ENCODE measurements at regions not wholly inside any gene's neighbourhood (a gene's known extent, or its start where the extent isn't known, plus 50 kb on each side); places are given as distances from the start of the nearest gene placed in this dataset.
A peak's percentile ranks its signal among the peaks of the same experiment; 100 is the strongest.

DNA sequence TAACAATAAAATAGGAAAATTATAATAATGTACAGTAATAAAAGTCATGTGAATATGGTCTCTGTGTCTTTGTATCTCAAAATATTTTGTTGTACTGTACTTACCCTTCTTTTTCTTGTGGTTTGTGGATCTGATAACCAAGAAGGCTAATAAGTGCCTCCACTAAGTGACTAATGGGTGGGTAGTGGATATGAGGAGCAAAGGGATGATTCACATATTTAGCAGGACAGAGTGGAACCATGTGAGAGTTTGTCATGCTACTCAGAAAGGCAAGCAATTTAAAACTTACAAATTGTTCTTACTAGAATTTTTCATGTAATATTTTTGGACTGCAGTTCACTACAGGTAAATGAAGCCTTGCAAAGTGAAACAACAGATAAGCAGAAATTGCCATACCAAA, 1241.2 kb upstream of the CDH2 start:
- H3K4me3 ChIP-seq (ENCODE audit: control insufficient read depth, low read depth, low read length), result no peak overlapping the region
- TF ChIP-seq, protein P1, sequence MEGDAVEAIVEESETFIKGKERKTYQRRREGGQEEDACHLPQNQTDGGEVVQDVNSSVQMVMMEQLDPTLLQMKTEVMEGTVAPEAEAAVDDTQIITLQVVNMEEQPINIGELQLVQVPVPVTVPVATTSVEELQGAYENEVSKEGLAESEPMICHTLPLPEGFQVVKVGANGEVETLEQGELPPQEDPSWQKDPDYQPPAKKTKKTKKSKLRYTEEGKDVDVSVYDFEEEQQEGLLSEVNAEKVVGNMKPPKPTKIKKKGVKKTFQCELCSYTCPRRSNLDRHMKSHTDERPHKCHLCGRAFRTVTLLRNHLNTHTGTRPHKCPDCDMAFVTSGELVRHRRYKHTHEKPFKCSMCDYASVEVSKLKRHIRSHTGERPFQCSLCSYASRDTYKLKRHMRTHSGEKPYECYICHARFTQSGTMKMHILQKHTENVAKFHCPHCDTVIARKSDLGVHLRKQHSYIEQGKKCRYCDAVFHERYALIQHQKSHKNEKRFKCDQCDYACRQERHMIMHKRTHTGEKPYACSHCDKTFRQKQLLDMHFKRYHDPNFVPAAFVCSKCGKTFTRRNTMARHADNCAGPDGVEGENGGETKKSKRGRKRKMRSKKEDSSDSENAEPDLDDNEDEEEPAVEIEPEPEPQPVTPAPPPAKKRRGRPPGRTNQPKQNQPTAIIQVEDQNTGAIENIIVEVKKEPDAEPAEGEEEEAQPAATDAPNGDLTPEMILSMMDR (IDR thresholded peaks at IDR 0.05; ENCODE audit: control insufficient read depth, insufficient read depth, low read depth, low read length, missing control alignments), result no peak
- peak; percentile 4 for DNase-seq (ENCODE audit: low read depth)

DNA sequence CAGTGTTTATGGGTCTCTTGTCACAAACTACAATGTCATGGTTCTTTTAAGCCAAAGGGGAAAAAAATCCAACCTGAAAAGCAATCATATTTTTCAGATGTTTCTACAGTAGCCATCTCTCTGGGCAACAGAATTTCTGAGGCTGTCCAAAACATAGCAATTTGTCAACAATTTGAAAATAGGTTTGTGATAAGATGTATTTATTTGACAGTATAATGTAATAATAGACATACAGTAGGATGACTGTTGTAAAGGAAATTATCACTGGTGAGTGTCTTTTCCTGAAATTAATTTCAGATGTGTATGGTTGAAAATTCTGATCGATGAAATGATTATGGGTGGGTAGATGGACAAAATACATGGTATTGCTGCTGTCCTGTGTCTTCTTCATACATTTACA, 1230.1 kb upstream of the CDH2 start:
- DNase-seq (ENCODE audit: low read depth), result no peak
- no peak overlapping the region for H3K4me3 ChIP-seq (ENCODE audit: control insufficient read depth, low read depth, low read length)
- TF ChIP-seq, protein P1 (IDR thresholded peaks at IDR 0.05; ENCODE audit: control insufficient read depth, insufficient read depth, low read depth, low read length, missing control alignments), result no peak

DNA sequence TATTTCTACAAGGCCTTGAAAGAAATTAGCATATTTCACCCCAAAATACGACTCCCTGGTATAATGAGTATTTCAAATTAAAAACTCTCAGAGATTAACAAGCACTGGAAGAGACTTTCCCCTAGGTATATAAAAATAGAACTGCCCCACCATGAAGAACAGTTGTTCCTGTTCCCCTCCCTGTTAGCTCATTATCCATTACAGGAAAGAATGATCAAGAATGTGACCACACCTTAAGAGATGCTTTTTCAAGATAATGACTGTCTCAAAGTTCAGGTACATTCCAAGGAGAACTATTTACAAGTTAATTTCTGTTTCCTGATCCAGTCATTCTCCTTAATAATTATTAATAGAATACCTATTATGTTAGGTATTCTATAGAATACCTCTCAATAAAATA, 1220.6 kb upstream of the CDH2 start:
- no peak for DNase-seq (ENCODE audit: low read depth)
- TF ChIP-seq, protein P1 (IDR thresholded peaks at IDR 0.05; ENCODE audit: control insufficient read depth, insufficient read depth, low read depth, low read length, missing control alignments), result no peak
- H3K4me3 ChIP-seq (ENCODE audit: control insufficient read depth, low read depth, low read length), result no peak overlapping the region

DNA sequence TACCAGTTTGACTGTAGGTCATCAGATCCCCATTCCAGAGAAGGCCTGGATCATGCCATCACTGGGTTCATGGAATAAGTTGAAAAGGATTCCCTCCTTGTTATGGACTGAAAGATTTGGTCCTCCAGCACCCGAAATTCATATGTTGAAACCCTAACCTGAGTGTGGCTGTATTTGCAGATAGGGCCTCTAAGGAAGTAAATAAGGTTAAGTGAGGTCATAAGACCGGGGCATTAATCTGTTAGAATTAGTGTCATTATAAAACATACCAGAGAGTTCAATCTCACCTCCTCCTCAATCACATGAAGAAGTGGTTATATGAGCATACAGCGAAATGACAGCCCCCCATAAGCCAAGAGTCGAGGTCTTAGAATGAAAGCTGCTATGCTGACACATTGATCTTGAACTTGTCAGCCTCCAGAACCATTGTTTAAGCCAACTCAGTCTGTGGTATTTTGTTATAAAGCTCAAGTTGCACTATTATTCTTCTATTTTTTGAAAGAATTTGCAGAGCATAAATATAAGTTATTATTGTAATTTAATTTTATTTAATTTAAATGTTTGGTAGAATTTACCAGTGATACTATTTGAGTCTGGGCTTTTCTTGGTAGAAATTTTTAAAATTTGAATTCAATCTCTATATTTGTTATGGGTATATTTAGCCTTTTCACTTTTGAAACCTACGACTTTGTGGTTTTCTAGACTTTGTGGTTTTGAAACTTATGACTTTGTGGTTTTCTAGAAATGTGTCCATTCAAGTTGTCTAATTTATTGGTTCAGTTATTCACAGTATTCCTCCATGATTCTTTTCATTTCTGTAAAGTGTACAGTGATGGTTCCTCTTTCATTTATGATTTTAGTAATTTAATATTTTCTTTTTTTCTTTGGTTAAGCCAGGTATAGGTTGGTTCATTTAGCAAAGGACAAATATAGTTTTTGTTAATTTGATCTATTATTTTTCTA, 1206.7 kb upstream of the CDH2 start:
- no peak for DNase-seq (ENCODE audit: low read depth)
- TF ChIP-seq, protein P1 (IDR thresholded peaks at IDR 0.05; ENCODE audit: control insufficient read depth, insufficient read depth, low read depth, low read length, missing control alignments), result no peak
- no peak overlapping the region for H3K4me3 ChIP-seq (ENCODE audit: control insufficient read depth, low read depth, low read length)

DNA sequence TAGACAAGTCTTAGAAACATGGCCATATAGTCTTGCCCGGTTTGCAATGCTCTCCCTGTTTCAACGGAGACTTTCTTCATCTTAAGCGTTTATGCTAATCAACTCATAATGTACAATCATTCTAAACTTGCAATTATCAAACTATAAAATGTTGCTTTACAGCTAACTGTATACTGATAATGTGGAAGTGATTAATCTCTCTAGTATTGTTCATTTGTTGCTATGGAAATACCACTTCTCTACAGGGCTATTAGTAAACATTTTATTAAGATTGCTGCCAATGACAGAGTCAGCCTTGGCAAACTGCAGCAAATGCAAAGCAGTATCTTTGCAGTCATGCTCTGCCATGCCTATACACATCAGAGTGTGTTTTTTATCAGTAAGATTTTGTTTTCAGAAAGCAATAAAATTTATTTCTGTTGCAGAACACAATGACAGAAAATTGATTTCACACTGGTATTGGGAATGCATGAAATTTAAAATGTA, 1201.8 kb upstream of the CDH2 start:
- DNase-seq (ENCODE audit: low read depth), result no peak
- TF ChIP-seq, protein P1 (IDR thresholded peaks at IDR 0.05; ENCODE audit: control insufficient read depth, insufficient read depth, low read depth, low read length, missing control alignments), result no peak
- no peak overlapping the region for H3K4me3 ChIP-seq (ENCODE audit: control insufficient read depth, low read depth, low read length)

DNA sequence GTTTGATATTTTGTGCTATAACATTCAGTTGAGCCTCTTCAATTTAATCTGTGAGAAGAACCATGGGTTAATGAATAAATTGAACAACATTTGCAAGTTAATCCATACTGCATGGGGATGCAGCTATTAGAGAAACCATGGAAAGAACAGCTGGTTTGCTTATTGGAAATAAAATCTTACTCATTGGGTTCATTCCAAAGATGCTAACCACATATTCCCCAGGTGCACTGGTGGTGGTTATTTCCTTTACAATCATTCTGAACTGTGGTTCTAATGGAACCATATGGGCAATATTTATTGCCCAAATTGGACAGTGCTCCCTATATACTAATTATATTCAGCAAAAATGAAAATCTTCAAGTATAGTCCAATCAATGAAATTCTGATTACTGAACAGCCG, 1200.4 kb upstream of the CDH2 start:
- no peak for DNase-seq (ENCODE audit: low read depth)
- TF ChIP-seq, protein P1 (IDR thresholded peaks at IDR 0.05; ENCODE audit: control insufficient read depth, insufficient read depth, low read depth, low read length, missing control alignments), result no peak
- H3K4me3 ChIP-seq (ENCODE audit: control insufficient read depth, low read depth, low read length), result no peak overlapping the region
